ENCODE measurements at regions not wholly inside any gene's neighbourhood (a gene's known extent, or its start where the extent isn't known, plus 50 kb on each side); places are given as distances from the start of the nearest gene placed in this dataset.

DNA sequence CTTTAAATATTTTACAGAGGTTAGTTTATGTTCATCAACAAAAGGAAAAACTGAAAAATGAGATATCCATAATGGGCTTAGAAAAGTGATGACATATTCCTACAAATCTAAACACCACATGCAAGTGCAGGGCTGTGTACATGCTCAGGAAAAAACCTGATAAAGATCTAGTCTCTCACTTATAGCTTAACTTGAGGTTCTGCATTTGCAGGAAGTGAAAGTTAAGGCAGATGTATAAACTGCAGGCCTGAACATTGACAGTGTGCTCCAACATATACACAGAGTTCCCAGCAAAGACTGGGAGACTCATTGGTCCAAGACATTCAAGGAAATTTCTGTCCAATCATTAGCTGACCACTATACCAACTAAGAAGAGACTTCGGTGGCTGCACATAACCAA is 63.8 kb upstream of the RET start:
- no peaks in the 10 kb centered on the region for H3K27me3 ChIP-seq (ENCODE audit: insufficient read depth, low read length)
- no peak overlapping the region for H3K14ac ChIP-seq (ENCODE audit: insufficient read depth, low read length)
- Mint-ChIP-seq H3K27me3 (ENCODE audit: low read depth) (peaks cover 3% of the 10 kb centered on the region; the same call in 1 of the 2 replicates), H3K4me3 (no peak overlapping the region), H3K36me3 (ENCODE audit: insufficient read depth in 1 of 3, low read depth in 3 of 3) (peaks cover 39 to 75% (median 50%) of the 10 kb centered on the region in 3 experiments), H3K27ac (peak overlapping the region; percentile 22 to 99 (median 98); a peak in 6 of 7 replicates), H3K9me3 (peaks cover 76 to 83% of the 10 kb centered on the region in 2 experiments), H3K4me1 (peaks cover 28 to 43% of the 10 kb centered on the region in 2 experiments)
- no peak overlapping the region for H2BK15ac ChIP-seq (ENCODE audit: low read depth, low read length)
- H2BK120ac ChIP-seq (ENCODE audit: low read depth, low read length, poor library complexity, severe bottlenecking): no peak overlapping the region
- H4K91ac ChIP-seq (ENCODE audit: insufficient read length, low read depth, low read length): no peak overlapping the region
- H4K5ac ChIP-seq (ENCODE audit: insufficient read length, low read depth, low read length): no peak overlapping the region
- peak overlapping the region; percentile 9 for H2BK5ac ChIP-seq (ENCODE audit: insufficient read length, low read length)
- no peak overlapping the region; the same call in 1 of the 2 replicates for H3K4ac ChIP-seq (ENCODE audit: low read depth, low read length)
- H4K8ac ChIP-seq (replicated peaks; ENCODE audit: insufficient read length, low read depth, low read length): no peak overlapping the region
- no peaks in the 10 kb centered on the region for H3K79me1 ChIP-seq (ENCODE audit: insufficient read depth, low read depth, low read length, poor library complexity, severe bottlenecking)
- H3K9me3 ChIP-seq (ENCODE audit: control insufficient read depth, low read depth, low read length): peaks cover 12% of the 10 kb centered on the region
- H3K18ac ChIP-seq (ENCODE audit: insufficient read length, low read depth, low read length): peak overlapping the region; percentile 0
- H3K9ac ChIP-seq (ENCODE audit: extremely low read depth, insufficient read length, low read length): no peak overlapping the region
- H3K4me2 ChIP-seq (ENCODE audit: insufficient read depth, insufficient read length, low read length): no peak overlapping the region
- no peak overlapping the region for H3K23ac ChIP-seq (ENCODE audit: insufficient read length, low read depth, low read length)
- no peak overlapping the region for H2AFZ ChIP-seq (ENCODE audit: low read length)
- no peaks in the 10 kb centered on the region for H4K20me1 ChIP-seq (ENCODE audit: control insufficient read depth, insufficient read depth, insufficient read length)
- no peaks in the 10 kb centered on the region for H3K23me2 ChIP-seq (ENCODE audit: insufficient read length, low read depth, low read length, poor library complexity, severe bottlenecking)
- no peak for TF ChIP-seq CTCF (conservative IDR thresholded peaks at IDR 0.05)
- no peaks in the 10 kb centered on the region for H3K79me2 ChIP-seq (ENCODE audit: insufficient read depth, low read length)
- no peak overlapping the region for H2AK5ac ChIP-seq (ENCODE audit: insufficient read length, low read length)
- no peak overlapping the region for H3T11ph ChIP-seq (ENCODE audit: low read length)
- no peak overlapping the region for H2BK12ac ChIP-seq (ENCODE audit: insufficient read length, low read depth, low read length)
- no peak overlapping the region for H2BK20ac ChIP-seq (ENCODE audit: low read depth, low read length, poor library complexity, severe bottlenecking)
- no CpG with 5 or more reads among the region's 1 CpG for WGBS (ENCODE audit: extremely low coverage, insufficient read length, low lambda C conversion rate)
- DNase-seq: no peak
- H3K4me1 ChIP-seq (ENCODE audit: insufficient read depth, low read length): peaks cover 3% of the 10 kb centered on the region
- H3K56ac ChIP-seq (ENCODE audit: insufficient read length, low read depth, low read length): no peak overlapping the region
- peak overlapping the region; percentile 92 for H3K27ac ChIP-seq (ENCODE audit: insufficient read length, low read depth, low read length)

Measured in H9 (cell line).